ENCODE measurements at regions not wholly inside any gene's neighbourhood (a gene's known extent, or its start where the extent isn't known, plus 50 kb on each side); places are given as distances from the start of the nearest gene placed in this dataset.

DNA sequence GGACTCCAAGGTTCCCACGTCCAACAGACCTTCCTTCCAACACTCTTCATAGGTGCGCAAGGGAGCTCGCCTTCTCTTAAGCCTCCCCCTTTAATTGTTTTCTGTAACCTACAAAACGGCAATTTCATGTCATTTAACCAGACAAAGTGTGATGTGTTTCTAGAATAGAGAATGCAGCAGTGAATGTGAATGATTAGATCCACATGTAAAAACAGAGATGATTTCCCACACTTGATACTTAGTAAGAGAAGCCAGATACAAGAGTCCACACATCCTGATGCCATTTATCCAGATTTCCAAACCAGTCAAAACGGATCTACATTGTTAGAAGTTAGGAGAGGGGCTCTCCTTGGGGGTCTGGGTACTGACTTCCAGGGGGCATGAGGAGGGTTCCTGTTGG is 89.3 kb downstream of the IRF8 start:
- TF ChIP-seq, protein P1, sequence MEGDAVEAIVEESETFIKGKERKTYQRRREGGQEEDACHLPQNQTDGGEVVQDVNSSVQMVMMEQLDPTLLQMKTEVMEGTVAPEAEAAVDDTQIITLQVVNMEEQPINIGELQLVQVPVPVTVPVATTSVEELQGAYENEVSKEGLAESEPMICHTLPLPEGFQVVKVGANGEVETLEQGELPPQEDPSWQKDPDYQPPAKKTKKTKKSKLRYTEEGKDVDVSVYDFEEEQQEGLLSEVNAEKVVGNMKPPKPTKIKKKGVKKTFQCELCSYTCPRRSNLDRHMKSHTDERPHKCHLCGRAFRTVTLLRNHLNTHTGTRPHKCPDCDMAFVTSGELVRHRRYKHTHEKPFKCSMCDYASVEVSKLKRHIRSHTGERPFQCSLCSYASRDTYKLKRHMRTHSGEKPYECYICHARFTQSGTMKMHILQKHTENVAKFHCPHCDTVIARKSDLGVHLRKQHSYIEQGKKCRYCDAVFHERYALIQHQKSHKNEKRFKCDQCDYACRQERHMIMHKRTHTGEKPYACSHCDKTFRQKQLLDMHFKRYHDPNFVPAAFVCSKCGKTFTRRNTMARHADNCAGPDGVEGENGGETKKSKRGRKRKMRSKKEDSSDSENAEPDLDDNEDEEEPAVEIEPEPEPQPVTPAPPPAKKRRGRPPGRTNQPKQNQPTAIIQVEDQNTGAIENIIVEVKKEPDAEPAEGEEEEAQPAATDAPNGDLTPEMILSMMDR (conservative IDR thresholded peaks at IDR 0.05) = no peak
- no peak for TF ChIP-seq EZH2 (IDR thresholded peaks at IDR 0.05; ENCODE audit: low read depth)

Measured in PC-9 (cell line).